GM13976 (cell line): ENCODE measurements at regions not wholly inside any gene's neighbourhood (a gene's known extent, or its start where the extent isn't known, plus 50 kb on each side); places are given as distances from the start of the nearest gene placed in this dataset.

ENCODE experiments used
- DNase-seq: peaks from one replicate; pipeline ENCODE4 v3.0.0; 2012; ENCODE audit warnings: low spot score
- CTCF ChIP-seq: IDR thresholded peaks from 2 replicates; pipeline ENCODE4 v1.5.1; 2012; ENCODE audit warnings: borderline replicate concordance, mild to moderate bottlenecking; ENCODE audit not compliant: insufficient read depth; ENCODE audit errors: extremely low read depth, missing control alignments, control extremely low read depth
- in situ Hi-C: fragments of 300-500 bp; cut with MboI; formaldehyde crosslinking; loops from one replicate; pipeline ENCODE4 v1.12.0; 2022; ENCODE audit warnings: low sequenced_read_pairs, mixed read lengths, inconsistent platforms; ENCODE audit not compliant: unreplicated experiment

GRCh38 chr12:58081488-58081887 lies 140.1 kb downstream of the ATP23 start:
- TF ChIP-seq CTCF = no peak
- DNase-seq = no peak
- in situ Hi-C loops = no loop called here

- no peak for TF ChIP-seq CTCF
- DNase-seq = no peak
- in situ Hi-C loops = no loop called here
These were observed 141.6 kb downstream of the ATP23 start for GRCh38 chr12:58082996-58083395.

- in situ Hi-C loops = no loop called here
- TF ChIP-seq CTCF = no peak
- no peak for DNase-seq
These were observed 144.6 kb downstream of the ATP23 start for GRCh38 chr12:58086006-58086405.

GRCh38 chr12:58086930-58087329 lies 145.6 kb downstream of the ATP23 start:
- TF ChIP-seq CTCF = no peak
- no peak for DNase-seq
- in situ Hi-C loops = no loop called here

GRCh38 chr12:58087423-58088127 lies 146.2 kb downstream of the ATP23 start:
- in situ Hi-C loops = no loop called here
- no peak for DNase-seq
- TF ChIP-seq CTCF = no peak

GRCh38 chr12:58089588-58089987 lies 148.2 kb downstream of the ATP23 start:
- no peak for TF ChIP-seq CTCF
- no peak for DNase-seq
- in situ Hi-C loops = no loop called here
